ENCODE measurements at regions not wholly inside any gene's neighbourhood (a gene's known extent, or its start where the extent isn't known, plus 50 kb on each side); places are given as distances from the start of the nearest gene placed in this dataset.

GRCh38 chr1:218809625-218810024 is 364.1 kb upstream of the LYPLAL1 start:
- H3K4me1 Mint-ChIP-seq (ENCODE audit: low read depth, unreplicated experiment): peaks cover 2% of the 10 kb centered on the region
- no peaks in the 10 kb centered on the region for H3K36me3 Mint-ChIP-seq (ENCODE audit: unreplicated experiment)
- DNase-seq: no peak
- H3K4me3 Mint-ChIP-seq (ENCODE audit: unreplicated experiment): no peak overlapping the region
- no peaks in the 10 kb centered on the region for H3K9me3 Mint-ChIP-seq (ENCODE audit: unreplicated experiment)
- TF ChIP-seq CTCF (IDR thresholded peaks at IDR 0.05; ENCODE audit: partially characterized antibody, unreplicated experiment): no peak
- H3K27me3 Mint-ChIP-seq (ENCODE audit: unreplicated experiment): no peaks in the 10 kb centered on the region
- no peak overlapping the region for H3K27ac Mint-ChIP-seq (ENCODE audit: unreplicated experiment)

- TF ChIP-seq CTCF (IDR thresholded peaks at IDR 0.05; ENCODE audit: partially characterized antibody, unreplicated experiment): no peak
- Mint-ChIP-seq H3K9me3 (ENCODE audit: unreplicated experiment) (no peaks in the 10 kb centered on the region), H3K27ac (ENCODE audit: unreplicated experiment) (no peak overlapping the region), H3K27me3 (ENCODE audit: unreplicated experiment) (no peaks in the 10 kb centered on the region), H3K4me3 (ENCODE audit: unreplicated experiment) (no peak overlapping the region), H3K36me3 (ENCODE audit: unreplicated experiment) (no peaks in the 10 kb centered on the region), H3K4me1 (ENCODE audit: low read depth, unreplicated experiment) (no peaks in the 10 kb centered on the region)
- DNase-seq: no peak
Observed at GRCh38 chr1:218810306-218810705, 363.4 kb upstream of the LYPLAL1 start.

- Mint-ChIP-seq H3K4me1 (ENCODE audit: low read depth, unreplicated experiment) (no peaks in the 10 kb centered on the region), H3K27ac (ENCODE audit: unreplicated experiment) (no peak overlapping the region), H3K4me3 (ENCODE audit: unreplicated experiment) (no peak overlapping the region), H3K9me3 (ENCODE audit: unreplicated experiment) (no peaks in the 10 kb centered on the region), H3K27me3 (ENCODE audit: unreplicated experiment) (no peaks in the 10 kb centered on the region), H3K36me3 (ENCODE audit: unreplicated experiment) (no peaks in the 10 kb centered on the region)
- TF ChIP-seq CTCF (IDR thresholded peaks at IDR 0.05; ENCODE audit: partially characterized antibody, unreplicated experiment): no peak
- DNase-seq: no peak
Observed at GRCh38 chr1:218811497-218811896, 362.2 kb upstream of the LYPLAL1 start.

GRCh38 chr1:218812360-218812759 is 361.3 kb upstream of the LYPLAL1 start:
- peaks cover under 1% of the 10 kb centered on the region for H3K4me1 Mint-ChIP-seq (ENCODE audit: low read depth, unreplicated experiment)
- H3K27ac Mint-ChIP-seq (ENCODE audit: unreplicated experiment): no peak overlapping the region
- H3K27me3 Mint-ChIP-seq (ENCODE audit: unreplicated experiment): no peaks in the 10 kb centered on the region
- no peak for DNase-seq
- TF ChIP-seq CTCF (IDR thresholded peaks at IDR 0.05; ENCODE audit: partially characterized antibody, unreplicated experiment): no peak
- no peaks in the 10 kb centered on the region for H3K9me3 Mint-ChIP-seq (ENCODE audit: unreplicated experiment)
- no peak overlapping the region for H3K4me3 Mint-ChIP-seq (ENCODE audit: unreplicated experiment)
- H3K36me3 Mint-ChIP-seq (ENCODE audit: unreplicated experiment): no peaks in the 10 kb centered on the region

- TF ChIP-seq CTCF (IDR thresholded peaks at IDR 0.05; ENCODE audit: partially characterized antibody, unreplicated experiment): no peak
- Mint-ChIP-seq H3K4me1 (ENCODE audit: low read depth, unreplicated experiment) (peaks cover 4% of the 10 kb centered on the region), H3K36me3 (ENCODE audit: unreplicated experiment) (no peaks in the 10 kb centered on the region), H3K27ac (ENCODE audit: unreplicated experiment) (no peak overlapping the region), H3K9me3 (ENCODE audit: unreplicated experiment) (no peaks in the 10 kb centered on the region), H3K4me3 (ENCODE audit: unreplicated experiment) (no peak overlapping the region), H3K27me3 (ENCODE audit: unreplicated experiment) (no peaks in the 10 kb centered on the region)
- DNase-seq: no peak
Observed at GRCh38 chr1:218813237-218813636, 360.4 kb upstream of the LYPLAL1 start.
